GM12875 (cell line): ENCODE measurements at regions not wholly inside any gene's neighbourhood (a gene's known extent, or its start where the extent isn't known, plus 50 kb on each side); places are given as distances from the start of the nearest gene placed in this dataset.

Experiments used
- H3K4me3 ChIP-seq: one replicate; pipeline ENCODE4 v1.5.1; 2011; ENCODE audit warnings: low read depth, low read length, control low read depth
- CTCF ChIP-seq: IDR thresholded peaks from 2 replicates; pipeline ENCODE4 v1.5.1; 2011; ENCODE audit warnings: low read depth, mild to moderate bottlenecking, control low read depth, inconsistent platforms, low read length, moderate library complexity, borderline replicate concordance; ENCODE audit not compliant: insufficient read depth

- TF ChIP-seq CTCF: no peak
These were observed 93.3 kb upstream of the ALKAL2 start for GRCh38 chr2:381181-381580.

GRCh38 chr2:380772-381171, 92.9 kb upstream of the ALKAL2 start:
- TF ChIP-seq CTCF: no peak
- H3K4me3 ChIP-seq: no peak overlapping the region

More at GRCh38 chr2:381181-381580, 93.3 kb upstream of the ALKAL2 start:
- H3K4me3 ChIP-seq: no peak overlapping the region

GRCh38 chr2:380221-380620, 92.3 kb upstream of the ALKAL2 start:
- no peak overlapping the region for H3K4me3 ChIP-seq
- TF ChIP-seq CTCF: no peak

DNA sequence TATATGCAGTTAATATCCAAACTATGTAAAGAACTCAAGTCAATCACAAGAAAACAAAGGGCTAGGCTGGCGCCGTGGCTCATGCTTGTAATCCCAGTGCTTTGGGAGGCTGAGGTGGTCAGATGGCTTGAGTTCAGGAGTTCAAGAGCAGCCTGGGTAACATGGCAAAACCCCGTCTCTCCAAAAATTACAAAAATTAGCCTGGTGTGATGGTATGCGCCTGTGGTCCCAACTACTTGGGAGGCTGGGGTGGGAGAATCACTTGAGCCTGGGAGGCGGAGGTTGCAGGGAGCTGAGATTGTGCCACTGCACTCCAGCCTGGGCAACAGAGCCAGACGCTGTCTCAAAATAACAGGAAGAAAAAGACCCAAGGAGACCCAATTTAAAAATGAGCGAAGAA, 91.9 kb upstream of the ALKAL2 start:
- no peak for TF ChIP-seq CTCF
- H3K4me3 ChIP-seq: no peak overlapping the region

DNA sequence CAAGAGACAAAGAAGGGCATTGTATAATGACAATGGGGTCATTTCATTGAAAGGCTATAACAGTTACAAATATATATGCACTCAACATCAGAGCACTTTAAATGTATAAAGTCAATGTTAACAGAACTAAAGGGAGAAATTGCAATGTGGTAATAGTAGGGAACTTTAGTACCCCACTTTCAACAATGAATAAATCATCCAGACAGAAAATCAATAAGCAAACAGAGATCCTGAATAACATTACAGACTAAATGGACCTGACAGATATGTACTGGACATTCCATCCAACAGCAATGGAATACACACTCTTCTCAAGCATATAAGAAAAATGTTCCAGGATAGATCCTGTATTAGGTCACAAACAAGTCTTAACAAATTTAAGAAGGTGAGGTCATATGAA, 90.5 kb upstream of the ALKAL2 start:
- no peak for TF ChIP-seq CTCF
- no peak overlapping the region for H3K4me3 ChIP-seq

GRCh38 chr2:377414-377813, 89.5 kb upstream of the ALKAL2 start:
- H3K4me3 ChIP-seq: no peak overlapping the region
- no peak for TF ChIP-seq CTCF

- no peak for TF ChIP-seq CTCF
These were observed 88.0 kb upstream of the ALKAL2 start for GRCh38 chr2:375956-376307.

More at GRCh38 chr2:375956-376307, 88.0 kb upstream of the ALKAL2 start:
- H3K4me3 ChIP-seq: no peak overlapping the region
